ENCODE measurements at regions not wholly inside any gene's neighbourhood (a gene's known extent, or its start where the extent isn't known, plus 50 kb on each side); places are given as distances from the start of the nearest gene placed in this dataset.
"Not testable (repeated sequence)": the region's sequence is repeated elsewhere in the genome, so short reads cannot be mapped to it uniquely, and the experiment has no call there.

DNA sequence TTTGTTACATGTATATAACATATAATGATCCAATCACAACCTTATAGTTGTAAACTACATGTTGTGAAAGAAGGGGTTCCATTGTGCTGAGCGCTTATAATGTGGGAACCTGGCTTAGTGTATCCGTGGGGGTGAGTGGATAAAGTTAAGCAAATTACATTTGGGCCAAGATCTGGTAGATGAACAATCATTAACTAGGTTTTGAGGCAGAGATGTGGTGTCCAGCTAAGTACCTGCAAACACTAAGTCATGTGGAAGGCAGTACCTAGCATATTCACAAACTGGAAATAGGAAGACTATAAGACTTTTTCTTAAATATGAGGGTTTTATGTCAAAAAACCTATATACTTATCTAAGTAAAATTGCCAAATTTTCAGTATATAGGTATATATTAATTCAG, 167.2 kb upstream of the PDE4B start:
- TF ChIP-seq, protein P1, sequence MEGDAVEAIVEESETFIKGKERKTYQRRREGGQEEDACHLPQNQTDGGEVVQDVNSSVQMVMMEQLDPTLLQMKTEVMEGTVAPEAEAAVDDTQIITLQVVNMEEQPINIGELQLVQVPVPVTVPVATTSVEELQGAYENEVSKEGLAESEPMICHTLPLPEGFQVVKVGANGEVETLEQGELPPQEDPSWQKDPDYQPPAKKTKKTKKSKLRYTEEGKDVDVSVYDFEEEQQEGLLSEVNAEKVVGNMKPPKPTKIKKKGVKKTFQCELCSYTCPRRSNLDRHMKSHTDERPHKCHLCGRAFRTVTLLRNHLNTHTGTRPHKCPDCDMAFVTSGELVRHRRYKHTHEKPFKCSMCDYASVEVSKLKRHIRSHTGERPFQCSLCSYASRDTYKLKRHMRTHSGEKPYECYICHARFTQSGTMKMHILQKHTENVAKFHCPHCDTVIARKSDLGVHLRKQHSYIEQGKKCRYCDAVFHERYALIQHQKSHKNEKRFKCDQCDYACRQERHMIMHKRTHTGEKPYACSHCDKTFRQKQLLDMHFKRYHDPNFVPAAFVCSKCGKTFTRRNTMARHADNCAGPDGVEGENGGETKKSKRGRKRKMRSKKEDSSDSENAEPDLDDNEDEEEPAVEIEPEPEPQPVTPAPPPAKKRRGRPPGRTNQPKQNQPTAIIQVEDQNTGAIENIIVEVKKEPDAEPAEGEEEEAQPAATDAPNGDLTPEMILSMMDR (IDR thresholded peaks at IDR 0.05), result no peak
- ATAC-seq, result no peak
- H3K9me3 ChIP-seq, result no peaks in the 10 kb centered on the region
- H3K27me3 ChIP-seq, result no peaks in the 10 kb centered on the region
- intact Hi-C loops (cut with DNase I), result no loop called here
- H3K4me3 ChIP-seq, result no peak overlapping the region
- no peak for DNase-seq
- H3K27ac ChIP-seq, result no peak overlapping the region
- no peaks in the 10 kb centered on the region for H3K36me3 ChIP-seq
- H3K4me1 ChIP-seq, result no peaks in the 10 kb centered on the region

DNA sequence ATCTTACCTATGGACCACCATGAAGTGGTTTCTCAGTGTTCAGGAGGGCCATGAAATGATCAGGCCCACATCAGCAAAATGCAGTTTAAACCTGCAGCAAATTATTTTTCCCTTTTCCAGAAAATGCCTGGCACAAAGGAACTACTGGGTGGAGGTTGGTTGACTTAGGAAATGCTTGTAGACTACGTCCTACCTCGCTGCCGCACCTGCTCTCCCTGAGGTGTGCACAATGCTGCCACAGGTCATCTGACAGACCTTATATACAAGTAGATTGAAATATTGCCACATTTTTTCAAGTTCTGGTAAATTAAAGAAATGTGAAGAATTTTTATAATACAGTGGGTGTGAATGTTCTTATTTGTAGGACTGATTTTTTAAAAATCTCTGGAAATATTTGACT, 166.7 kb upstream of the PDE4B start:
- ATAC-seq (no peak), DNase-seq (no peak)
- intact Hi-C loops (cut with DNase I), result no loop called here
- no peak overlapping the region for H3K4me3 ChIP-seq
- no peaks in the 10 kb centered on the region for H3K36me3 ChIP-seq
- no peaks in the 10 kb centered on the region for H3K27me3 ChIP-seq
- no peaks in the 10 kb centered on the region for H3K9me3 ChIP-seq
- TF ChIP-seq, protein P1 (IDR thresholded peaks at IDR 0.05), result no peak
- H3K4me1 ChIP-seq, result no peaks in the 10 kb centered on the region
- H3K27ac ChIP-seq, result no peak overlapping the region

DNA sequence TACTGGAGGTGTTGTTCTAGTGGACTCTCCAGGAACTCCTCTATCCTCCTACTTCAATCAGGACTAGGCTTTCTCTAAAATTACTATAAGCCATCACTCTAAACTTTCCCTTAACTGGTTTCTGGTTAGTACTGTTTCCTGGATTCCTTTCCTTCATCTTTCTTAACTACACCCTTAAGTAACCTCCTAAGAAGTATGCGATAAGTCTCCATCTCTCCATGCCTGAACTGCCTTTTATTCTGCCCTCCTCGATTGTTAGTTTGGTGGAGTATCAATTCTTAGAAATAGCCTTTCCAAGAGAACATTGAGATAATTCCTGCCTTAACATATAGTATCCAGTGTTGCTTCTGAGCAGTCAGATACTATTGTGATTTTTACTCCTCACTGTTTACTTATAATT, 162.9 kb upstream of the PDE4B start:
- Histone ChIP-seq H3K27ac (no peak overlapping the region), H3K36me3 (no peaks in the 10 kb centered on the region), H3K4me3 (no peak overlapping the region), H3K27me3 (no peaks in the 10 kb centered on the region), H3K9me3 (no peaks in the 10 kb centered on the region), H3K4me1 (no peaks in the 10 kb centered on the region)
- ATAC-seq, result no peak
- intact Hi-C loops (cut with DNase I), result no loop called here
- DNase-seq, result no peak
- TF ChIP-seq, protein P1 (IDR thresholded peaks at IDR 0.05), result no peak

DNA sequence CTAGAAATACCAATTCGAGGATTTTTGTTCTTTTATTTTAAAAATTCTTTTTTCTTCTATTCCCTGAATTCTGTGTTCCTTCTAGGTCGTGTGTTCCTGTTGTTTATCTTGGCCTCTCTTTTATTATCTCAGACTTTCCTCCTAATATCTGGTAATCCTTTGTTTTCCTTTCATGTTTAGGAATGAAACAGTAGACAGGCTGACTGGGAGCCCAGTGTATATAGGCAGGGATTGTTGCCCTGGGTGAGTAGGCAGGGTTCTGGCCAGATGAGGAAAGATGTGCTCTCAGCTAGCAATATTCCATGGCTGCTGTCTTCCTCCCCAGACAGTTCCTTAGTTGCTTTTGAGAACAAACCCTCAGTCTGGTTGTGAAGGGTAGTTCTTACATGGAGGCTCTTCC, 161.8 kb upstream of the PDE4B start:
- no peaks in the 10 kb centered on the region for H3K27me3 ChIP-seq
- no peak overlapping the region for H3K4me3 ChIP-seq
- ATAC-seq, result no peak

DNA sequence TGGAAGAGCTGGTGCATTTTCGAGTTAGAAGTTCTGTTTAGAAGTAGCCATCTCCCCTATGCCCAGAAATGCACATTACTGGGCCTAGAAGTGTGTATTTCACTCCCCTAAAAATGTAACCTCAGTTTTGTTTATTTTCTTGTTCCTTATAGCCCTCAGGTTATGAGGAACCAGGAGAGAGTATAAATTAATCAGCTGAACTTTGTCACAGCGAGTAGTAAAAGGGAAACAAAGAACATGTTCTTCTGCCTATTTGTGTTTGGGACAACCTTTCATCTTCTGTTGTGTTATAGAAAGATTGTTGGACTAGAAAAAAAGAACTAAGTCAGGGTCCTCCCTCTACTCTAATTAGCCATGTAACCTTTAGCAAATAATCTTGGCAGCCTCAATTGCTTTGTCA, 160.5 kb upstream of the PDE4B start:
- intact Hi-C loops (cut with DNase I), result no loop called here
- Histone ChIP-seq H3K4me1 (no peaks in the 10 kb centered on the region), H3K4me3 (no peak overlapping the region), H3K36me3 (no peaks in the 10 kb centered on the region), H3K27me3 (no peaks in the 10 kb centered on the region), H3K9me3 (no peaks in the 10 kb centered on the region), H3K27ac (no peak overlapping the region)
- TF ChIP-seq, protein P1 (IDR thresholded peaks at IDR 0.05), result no peak
- ATAC-seq (no peak), DNase-seq (no peak)

More for the DNA sequence above, 161.8 kb upstream of the PDE4B start:
- no peak overlapping the region for H3K27ac ChIP-seq
- intact Hi-C loops (cut with DNase I), result no loop called here
- DNase-seq, result no peak
- TF ChIP-seq, protein P1 (IDR thresholded peaks at IDR 0.05), result no peak
- H3K4me1 ChIP-seq, result no peaks in the 10 kb centered on the region
- H3K36me3 ChIP-seq, result no peaks in the 10 kb centered on the region
- no peaks in the 10 kb centered on the region for H3K9me3 ChIP-seq

DNA sequence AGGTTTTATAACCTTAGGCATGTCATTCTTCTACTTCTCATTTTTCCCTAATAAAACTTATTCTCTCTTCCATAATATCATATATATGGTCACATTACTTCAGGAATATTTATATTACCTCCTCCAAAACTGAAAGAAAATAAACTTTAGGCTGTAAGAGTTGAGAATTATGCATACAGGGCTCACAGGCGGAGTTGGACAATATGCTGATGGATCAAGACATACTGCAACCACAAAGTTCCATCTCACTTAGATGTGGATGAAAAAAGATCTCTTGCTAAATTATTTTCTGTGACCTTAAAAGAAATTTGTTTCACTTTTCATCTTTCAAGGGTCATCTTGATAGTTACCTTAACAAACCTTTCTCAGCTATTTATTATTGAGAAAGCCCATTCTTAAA, 152.6 kb upstream of the PDE4B start:
- DNase-seq, result no peak
- intact Hi-C loops (cut with DNase I), result no loop called here
- ATAC-seq, result no peak
- TF ChIP-seq, protein P1 (IDR thresholded peaks at IDR 0.05), result no peak
- Histone ChIP-seq H3K4me3 (no peak overlapping the region), H3K36me3 (no peaks in the 10 kb centered on the region), H3K27me3 (no peaks in the 10 kb centered on the region), H3K27ac (no peak overlapping the region), H3K9me3 (no peaks in the 10 kb centered on the region), H3K4me1 (no peaks in the 10 kb centered on the region)

DNA sequence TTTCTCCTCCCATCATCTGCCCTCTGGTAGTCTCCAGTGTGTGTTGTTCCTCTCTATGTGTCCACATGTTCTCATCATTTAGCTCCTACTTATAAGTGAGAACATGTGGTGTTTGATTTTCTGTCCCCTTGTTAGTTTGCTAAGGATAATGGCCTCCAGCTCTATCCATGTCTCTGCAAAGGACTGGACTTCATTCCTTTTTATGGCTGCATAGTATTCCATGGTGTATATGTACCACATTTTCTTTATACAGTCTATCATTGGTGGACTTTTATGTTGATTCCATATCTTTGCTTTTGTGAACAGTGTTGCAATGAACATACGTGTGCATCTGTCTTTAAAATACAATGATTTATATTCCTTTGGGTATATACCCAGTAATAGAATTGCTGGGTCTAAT, 143.5 kb upstream of the PDE4B start:
- H3K4me1 ChIP-seq; ATAC-seq; H3K36me3 ChIP-seq; DNase-seq; H3K9me3 ChIP-seq; H3K4me3 ChIP-seq; intact Hi-C loops (cut with DNase I); H3K27ac ChIP-seq; H3K27me3 ChIP-seq: not testable (repeated sequence)

All from upper lobe of right lung (tissue), 1 donor.